Prostate gland (tissue), 2 donors: ENCODE measurements at regions not wholly inside any gene's neighbourhood (a gene's known extent, or its start where the extent isn't known, plus 50 kb on each side); places are given as distances from the start of the nearest gene placed in this dataset.

ENCODE experiments used
- CTCF ChIP-seq, 4 experiments: fragments of 200-600 bp in 2 of 4; fragments of 450-650 bp in 2 of 4; sonication (generic) in 2 of 4; IDR thresholded peaks; 1 replicate in 3 of 4; 2 replicates in 1 of 4; pipeline ENCODE4 v1.5.1; 2016 to 2019; ENCODE audit warnings: antibody characterized with exemption in 4 of 4, mild to moderate bottlenecking in 2 of 4, moderate library complexity in 2 of 4
- POLR2AphosphoS5 ChIP-seq: sonication (generic); formaldehyde crosslinking; IDR thresholded peaks from one replicate; pipeline ENCODE4 v1.6.1; 2017; ENCODE audit warnings: antibody characterized with exemption

GRCh38 chr2:104321116-104321795 lies 532.7 kb upstream of the POU3F3 start:
- TF ChIP-seq CTCF (IDR thresholded peaks at IDR 0.05): no peak
- TF ChIP-seq POLR2AphosphoS5: no peak
